NB4 (cell line): ENCODE measurements at regions not wholly inside any gene's neighbourhood (a gene's known extent, or its start where the extent isn't known, plus 50 kb on each side); places are given as distances from the start of the nearest gene placed in this dataset.

Source experiments
- DNase-seq: peaks from one replicate; pipeline ENCODE4 v3.0.0; 2010; ENCODE audit warnings: low read depth
- H3K4me3 ChIP-seq: one replicate; pipeline ENCODE4 v1.5.1; 2011; ENCODE audit warnings: mild to moderate bottlenecking, low read depth, low read length, moderate library complexity
- CTCF ChIP-seq: IDR thresholded peaks from one replicate; pipeline ENCODE4 v1.5.1; 2012; ENCODE audit warnings: low read depth, low read length
- MAX ChIP-seq: IDR thresholded peaks from 2 replicates; pipeline ENCODE4 v1.6.1; 2011; ENCODE audit warnings: low read depth, low read length
- MYC ChIP-seq: IDR thresholded peaks from 2 replicates; pipeline ENCODE4 v1.6.1; 2011; ENCODE audit warnings: low read depth, low read length
- POLR2A ChIP-seq: IDR thresholded peaks from 2 replicates; pipeline ENCODE4 v1.6.1; 2011; ENCODE audit warnings: mild to moderate bottlenecking; ENCODE audit not compliant: insufficient read length; ENCODE audit errors: extremely low read depth

GRCh38 chr7:125804273-125804672 lies 874.6 kb upstream of the POT1 start:
- TF ChIP-seq MAX (no peak), CTCF (no peak), MYC (no peak), POLR2A (no peak)
- H3K4me3 ChIP-seq: no peak overlapping the region

GRCh38 chr7:125780153-125780552 lies 850.5 kb upstream of the POT1 start:
- no peak overlapping the region for H3K4me3 ChIP-seq
- no peak for TF ChIP-seq MAX
- no peak for TF ChIP-seq POLR2A
- no peak for TF ChIP-seq MYC
- TF ChIP-seq CTCF: no peak
- DNase-seq: no peak

More at GRCh38 chr7:125804273-125804672, 874.6 kb upstream of the POT1 start:
- no peak for DNase-seq

- no peak for DNase-seq
- no peak for TF ChIP-seq CTCF
- H3K4me3 ChIP-seq: no peak overlapping the region
Observed at GRCh38 chr7:125775317-125775716, 845.7 kb upstream of the POT1 start.

- no peak for TF ChIP-seq CTCF
- no peak for TF ChIP-seq MAX
- no peak for TF ChIP-seq MYC
- no peak for TF ChIP-seq POLR2A
- H3K4me3 ChIP-seq: no peak overlapping the region
- no peak for DNase-seq
Observed at GRCh38 chr7:125773113-125773785, 843.6 kb upstream of the POT1 start.

- TF ChIP-seq MAX: no peak
- TF ChIP-seq CTCF: no peak
- TF ChIP-seq MYC: no peak
- no peak for TF ChIP-seq POLR2A
- DNase-seq: no peak
- H3K4me3 ChIP-seq: no peak overlapping the region
Observed at GRCh38 chr7:125747966-125748365, 818.3 kb upstream of the POT1 start.

GRCh38 chr7:125746510-125746909 lies 816.9 kb upstream of the POT1 start:
- TF ChIP-seq MYC (no peak), MAX (no peak), POLR2A (no peak), CTCF (no peak)
- no peak overlapping the region for H3K4me3 ChIP-seq
- DNase-seq: no peak
